ENCODE measurements at regions not wholly inside any gene's neighbourhood (a gene's known extent, or its start where the extent isn't known, plus 50 kb on each side); places are given as distances from the start of the nearest gene placed in this dataset.

DNA sequence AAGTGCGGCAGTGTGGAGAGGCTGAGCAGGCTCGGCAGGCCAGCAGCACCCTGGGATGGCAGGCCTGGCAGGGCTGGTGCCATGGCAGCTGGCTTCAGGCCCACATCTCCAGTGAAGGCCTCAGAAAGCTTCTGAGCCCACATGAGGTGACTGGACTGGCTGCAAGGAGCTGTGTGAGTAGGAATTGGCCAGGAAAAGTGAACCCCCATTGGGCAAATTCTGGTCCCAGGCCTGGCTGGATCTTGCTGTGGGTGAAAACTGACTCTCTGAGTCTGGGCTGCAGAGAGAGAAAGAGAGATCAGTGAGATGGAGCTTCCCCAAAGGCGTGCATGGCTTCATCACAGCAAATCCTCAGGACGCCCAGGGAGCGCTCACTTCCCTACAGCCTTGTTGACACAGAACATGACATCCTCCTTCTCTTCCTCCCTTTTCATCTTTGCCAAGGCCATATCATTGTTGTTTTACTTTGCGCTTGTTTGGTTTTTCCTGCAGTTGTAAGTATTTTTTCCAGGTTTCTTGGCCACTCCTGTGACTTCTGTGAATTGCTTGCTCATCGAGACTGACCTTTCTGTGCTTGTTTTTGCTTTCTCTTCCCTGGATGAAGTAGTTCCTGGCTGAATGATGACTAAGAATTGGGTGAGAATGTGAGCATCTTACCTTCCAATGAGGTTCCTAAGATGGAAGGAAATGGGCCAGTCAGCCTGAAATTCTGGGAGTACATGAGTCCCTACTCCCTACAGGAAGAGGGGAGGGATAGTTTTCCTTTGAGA lies 299.1 kb downstream of the TLE3 start:
- DNase-seq, result no peak

DNA sequence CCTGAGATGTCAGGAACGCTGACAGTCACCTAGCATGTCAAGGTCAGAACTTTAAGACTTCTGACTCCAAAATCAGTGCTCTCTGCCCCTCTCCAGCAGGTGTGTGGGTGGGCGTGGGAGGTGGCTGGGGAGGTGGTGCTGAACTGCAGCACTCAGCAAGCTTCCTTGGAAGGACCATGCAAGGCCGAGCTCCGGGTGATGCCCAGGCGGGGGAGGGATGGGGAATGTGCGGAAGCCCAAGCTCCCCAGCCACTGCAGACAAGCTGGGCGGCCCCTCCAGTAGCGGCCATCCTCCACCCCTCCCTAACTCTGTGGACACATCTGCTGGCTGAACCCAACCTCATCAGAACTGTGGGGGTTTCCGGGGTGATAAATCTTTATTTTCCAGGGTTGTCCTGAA lies 296.6 kb downstream of the TLE3 start:
- DNase-seq, result no peak

DNA sequence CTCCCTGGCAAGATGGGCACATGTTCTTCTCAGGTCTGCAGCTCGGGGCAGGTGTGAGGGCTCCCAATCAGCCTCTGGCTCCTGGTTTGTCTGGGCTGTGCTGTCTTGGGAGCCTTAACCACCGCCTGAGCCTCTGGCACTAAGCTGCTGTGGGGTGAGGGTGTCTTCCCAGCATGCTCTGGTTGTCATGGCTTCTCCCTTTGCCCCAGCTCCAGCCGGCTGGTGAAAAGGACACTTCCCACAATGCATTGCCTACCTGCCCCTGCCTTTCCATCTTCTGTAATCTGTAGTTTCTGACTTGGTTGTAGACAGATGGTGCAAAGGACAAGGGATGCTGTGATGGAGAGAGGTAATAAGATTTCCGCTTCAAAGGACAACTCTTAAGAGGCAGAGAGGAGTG lies 295.3 kb downstream of the TLE3 start:
- DNase-seq, result peak; percentile 19

DNA sequence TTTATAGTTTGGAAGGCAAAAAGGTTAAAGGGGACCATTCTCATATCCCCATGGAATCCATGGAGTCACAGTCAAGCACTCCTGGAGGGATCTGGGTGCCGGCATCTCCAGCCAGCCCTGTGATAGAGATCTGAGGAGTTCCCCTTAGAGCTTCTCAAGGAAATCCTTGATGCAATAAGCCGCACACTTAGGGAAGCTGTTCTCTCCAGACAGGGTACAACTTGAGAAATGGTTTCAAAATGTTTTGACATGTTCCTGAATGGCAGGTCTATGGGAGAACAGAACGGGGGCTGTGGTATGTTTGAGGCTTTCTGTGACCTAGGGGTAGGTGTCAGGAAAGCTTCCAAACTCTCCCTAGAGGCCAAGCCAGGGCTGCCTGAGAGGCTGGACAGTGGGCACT lies 292.9 kb downstream of the TLE3 start:
- DNase-seq, result no peak

DNA sequence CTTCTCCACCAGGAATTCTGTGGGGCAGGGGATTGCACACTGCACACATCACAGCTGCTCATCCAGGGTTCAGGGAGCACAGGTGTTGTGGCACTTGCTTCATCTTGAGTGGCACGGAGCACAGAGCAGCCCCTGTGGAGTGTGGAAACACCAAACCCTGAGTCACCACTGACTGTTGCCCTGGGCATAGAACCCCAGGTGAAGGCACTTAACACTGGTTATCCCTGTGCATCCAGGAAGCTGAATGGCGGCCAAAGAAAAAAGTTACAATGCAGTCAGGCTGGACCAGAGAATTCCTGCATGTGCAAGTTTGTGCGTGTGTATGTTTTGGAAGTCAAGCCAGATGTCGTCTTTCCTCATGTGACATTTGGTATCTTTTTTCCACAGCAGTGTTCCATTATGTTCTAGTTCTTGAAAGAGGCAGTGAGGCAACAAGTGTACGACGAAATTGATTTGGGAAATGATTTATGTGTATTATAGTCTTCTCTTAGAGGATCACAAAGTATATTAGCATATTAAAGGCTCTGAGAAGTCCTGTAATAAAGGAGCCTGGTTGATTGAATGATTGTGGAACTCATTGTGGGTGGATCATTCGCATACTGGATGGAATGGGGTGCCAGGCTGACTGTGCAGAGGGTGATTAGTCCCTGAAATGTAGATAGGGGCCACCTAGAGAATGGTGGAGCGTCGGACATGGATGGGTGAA lies 292.3 kb downstream of the TLE3 start:
- no peak for DNase-seq

DNA sequence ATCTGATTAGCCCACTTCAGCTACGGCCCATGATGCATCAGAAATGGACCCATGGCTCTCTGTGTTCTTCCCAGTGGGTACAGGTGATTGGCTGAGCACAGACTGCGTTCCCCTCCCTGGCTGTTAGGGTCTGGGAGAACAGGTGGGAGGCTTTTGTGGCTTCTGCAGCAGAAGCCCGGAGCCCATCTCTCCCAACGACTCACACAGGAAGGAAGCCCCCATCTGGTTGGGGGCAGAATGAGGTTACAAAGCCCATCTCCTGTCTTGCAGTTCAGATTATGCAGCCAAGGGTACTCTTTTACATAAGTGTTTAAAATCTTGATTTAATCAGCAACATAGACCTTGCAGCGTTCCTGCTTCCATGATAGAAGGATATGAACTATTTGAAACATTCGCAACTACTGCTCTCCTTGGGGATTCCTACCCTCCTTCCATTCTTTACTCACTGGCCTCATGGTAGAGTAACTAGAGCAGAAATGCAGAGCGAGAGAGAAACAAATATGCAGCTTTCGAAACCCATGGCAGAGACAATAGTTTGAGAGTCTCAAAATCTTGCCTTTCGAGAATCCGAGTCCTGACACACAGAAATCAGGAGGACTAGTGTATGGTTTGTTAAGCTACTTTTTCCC lies 291.3 kb downstream of the TLE3 start:
- DNase-seq, result no peak

DNA sequence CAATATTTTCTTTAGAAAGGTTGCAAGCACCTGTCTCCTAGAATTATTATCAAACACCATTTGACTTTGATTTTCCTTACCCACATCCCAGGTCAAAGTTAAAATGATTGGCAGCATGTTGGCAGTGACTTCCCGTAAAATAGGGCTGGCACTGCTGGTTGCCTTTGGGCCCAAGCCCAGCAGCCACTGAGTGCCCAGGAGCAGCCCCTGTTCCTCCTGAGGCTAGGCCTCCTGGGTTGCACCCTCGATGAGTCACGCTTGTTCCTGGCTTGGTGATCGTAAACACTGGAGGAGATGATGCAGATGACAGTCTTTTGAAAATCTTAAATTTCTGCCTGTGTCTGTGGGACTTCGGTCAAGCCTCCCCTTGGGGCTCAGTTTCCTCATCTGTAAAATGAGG lies 290.0 kb downstream of the TLE3 start:
- no peak for DNase-seq

DNA sequence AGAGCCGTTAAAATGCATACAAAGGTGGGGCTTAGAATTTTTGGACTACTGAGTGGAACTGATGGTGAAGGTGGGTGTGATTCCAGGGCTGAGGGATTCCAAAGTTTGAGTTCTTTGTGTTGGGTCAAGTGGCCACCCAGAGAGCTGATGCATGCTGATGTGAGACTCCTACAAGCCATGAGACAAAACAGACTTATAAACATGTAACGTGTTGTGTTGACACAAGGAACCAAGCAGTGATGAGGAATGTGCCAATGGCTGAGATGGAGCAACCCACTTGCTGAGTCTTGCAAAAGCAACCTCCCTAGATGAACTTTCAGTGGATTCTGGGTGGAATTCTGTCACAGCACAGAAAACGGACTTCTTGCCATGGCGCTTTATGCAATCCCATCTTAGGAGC lies 289.0 kb downstream of the TLE3 start:
- DNase-seq, result no peak

DNA sequence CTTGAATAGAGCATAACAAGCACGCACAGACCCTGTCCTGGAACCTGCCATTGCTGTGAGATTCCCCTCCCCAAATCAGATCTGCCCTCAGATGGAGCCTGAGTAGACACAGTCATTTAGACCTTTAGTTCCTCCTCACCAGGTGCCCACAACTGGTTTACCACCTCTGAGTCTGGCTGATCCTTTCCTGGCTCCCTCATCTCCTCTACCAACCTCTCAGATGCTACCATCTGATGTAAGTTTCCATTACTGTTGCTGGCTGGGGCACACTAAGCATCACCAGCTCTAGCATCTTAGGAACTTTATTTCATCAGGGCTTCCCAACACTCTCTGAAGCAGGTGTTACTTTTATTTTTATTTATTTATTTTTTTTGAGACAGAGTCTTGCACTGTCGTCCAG lies 288.3 kb downstream of the TLE3 start:
- no peak for DNase-seq

DNA sequence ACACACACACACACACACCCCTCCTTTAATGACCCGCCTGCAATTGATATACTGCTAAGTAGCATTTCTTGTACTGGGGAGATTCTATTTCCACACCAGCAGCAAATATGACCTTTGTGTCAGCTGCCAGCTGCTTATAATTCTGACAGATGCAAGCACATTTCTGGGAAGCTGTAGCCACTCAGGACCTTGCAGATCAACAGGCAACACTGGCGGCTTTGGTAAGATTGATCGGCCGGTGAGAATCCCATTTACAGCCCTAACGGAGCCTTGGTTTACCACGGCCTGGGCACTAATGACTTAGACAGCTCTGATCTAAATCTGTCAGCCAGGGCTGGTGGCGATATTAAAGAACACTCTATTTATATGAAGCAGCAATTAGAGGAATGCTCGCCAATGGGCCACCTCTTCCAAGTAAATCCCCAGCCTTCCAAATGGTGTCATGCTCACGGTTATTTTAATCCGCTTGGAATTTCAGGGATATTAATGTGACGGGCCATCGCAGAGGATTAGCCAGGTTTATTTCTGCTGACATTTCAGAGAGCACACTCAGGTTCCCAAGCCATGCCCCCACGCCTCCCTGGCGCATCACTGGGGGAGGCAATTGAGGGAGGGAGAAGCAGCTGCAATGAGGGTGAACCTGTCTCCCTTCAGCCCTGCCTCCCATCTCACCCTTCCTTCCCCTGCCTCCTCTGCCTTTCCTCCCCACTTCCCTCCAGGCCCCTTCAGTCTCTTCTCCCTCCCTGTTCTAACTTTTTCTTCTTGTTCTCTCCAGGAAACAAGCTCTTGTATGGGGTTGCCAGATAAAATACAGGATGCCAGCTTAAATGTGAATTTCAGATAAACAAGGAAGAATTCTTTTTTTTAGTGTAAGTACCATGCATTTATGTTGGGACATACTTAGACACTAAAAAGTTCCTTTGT lies 287.0 kb downstream of the TLE3 start:
- peak; percentile 80 for DNase-seq

DNA sequence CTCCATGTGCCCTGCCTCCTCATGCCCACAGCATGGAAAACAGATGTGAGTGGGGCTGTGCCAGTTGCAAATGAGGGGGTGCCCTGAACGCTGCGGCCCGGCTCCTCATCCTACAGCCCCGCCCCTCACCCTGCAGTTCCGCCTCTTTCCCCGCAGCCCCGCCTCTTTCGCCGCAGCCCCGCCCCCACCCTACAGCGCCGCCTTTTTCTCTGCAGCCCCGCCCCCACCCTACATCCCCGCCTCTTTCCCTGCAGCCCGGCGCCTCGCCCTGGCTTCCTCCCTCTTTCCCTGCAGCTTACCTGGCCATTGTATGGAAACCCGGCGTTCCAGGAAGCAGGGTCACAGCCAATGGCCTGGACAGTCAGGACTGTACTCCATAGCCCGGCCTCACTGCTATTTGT lies 284.9 kb downstream of the TLE3 start:
- no peak for DNase-seq

DNA sequence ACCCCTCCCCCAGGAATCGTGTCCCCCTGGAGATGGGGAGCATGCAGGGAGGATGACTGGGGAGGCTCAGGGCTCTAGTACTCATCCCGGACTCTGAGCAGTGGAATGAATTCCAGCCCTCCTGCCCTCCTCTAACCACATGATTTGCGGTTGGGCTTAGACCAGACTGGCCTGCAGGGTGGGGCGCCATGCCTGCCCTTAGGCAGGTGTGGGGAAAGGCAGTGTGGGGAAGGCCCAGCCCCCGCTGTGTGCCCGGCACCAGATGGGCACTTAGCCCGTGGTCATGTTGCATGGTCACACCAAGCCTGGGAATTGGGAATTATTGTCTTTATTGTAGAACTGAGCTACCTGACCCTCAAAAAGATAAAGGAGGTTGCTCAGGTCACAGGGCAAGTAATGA lies 283.8 kb downstream of the TLE3 start:
- no peak for DNase-seq

DNA sequence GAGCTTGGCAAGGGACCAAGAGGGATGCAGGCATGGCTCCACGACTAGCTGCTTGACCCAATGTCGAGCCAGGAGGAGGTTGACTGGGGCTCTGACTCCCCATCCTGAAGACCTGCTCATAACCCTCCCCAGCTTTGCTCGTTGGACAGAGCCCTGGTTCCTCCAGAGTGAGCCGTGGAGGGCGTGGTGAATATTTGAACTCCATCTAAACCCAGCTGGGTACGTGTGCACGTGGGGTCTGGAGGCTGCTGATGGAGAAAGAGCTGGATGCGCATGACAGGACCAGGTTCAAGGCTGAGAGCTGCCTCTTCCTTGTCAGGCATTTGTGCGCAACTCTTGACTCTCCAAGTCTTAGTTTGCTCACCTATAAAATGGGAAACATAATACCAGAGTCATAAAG lies 282.8 kb downstream of the TLE3 start:
- DNase-seq, result no peak

DNA sequence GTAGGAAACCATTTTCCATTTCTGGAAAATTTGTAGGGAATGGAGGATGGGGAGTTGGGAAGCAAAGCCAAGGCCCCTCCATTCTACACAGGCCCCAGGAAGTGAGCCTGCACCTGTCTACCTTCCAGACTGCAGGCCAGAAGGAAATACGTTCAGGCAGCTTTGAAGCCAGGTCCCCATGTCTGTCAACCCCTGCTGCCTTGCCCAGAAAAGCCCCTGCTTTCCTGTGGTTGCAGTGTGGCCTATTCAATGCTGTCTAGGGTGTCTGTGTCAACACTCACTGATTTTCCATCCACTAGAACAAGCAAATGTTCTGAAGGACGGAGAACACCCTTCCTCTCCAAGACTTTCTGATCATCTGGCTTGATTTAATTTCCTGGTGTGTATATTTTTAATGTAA lies 281.9 kb downstream of the TLE3 start:
- no peak for DNase-seq

DNA sequence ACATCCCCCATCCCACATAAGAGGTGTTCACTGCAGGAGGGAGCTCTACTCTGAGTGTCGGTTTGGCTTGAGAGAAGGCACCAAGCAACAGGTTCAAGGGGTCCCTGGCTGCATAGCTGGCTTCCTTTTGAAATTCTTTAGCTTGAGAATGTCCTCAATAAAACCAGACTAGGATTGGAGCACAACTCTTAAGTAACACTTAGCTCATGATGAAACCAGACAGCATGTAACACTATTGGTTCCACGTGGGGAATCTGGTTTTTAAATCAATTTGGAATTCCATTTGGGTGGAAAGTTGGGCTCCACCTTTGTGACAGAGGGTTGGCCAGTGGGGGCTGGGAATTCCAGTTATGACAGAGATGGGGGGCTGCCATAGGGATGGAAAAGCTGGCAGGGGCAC lies 281.2 kb downstream of the TLE3 start:
- no peak for DNase-seq

DNA sequence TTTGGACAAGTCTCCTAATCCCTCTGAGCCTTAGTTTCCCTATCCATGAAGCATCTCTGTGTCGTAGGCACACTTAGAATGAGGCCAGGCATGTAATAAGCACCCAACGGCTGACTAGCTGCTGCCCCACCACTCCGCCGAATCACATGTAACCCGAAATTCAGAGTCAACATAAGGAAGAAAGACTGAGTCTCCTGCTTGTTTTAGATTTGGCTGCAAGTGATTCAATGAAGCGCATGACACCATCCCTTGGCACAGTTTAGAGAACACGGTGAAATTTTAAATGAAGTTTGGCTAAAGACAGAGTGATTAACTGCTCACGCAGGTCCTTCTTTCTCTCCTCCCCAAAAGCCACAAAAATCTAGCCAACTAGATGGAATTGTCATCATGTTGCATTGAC lies 279.2 kb downstream of the TLE3 start:
- DNase-seq, result no peak

DNA sequence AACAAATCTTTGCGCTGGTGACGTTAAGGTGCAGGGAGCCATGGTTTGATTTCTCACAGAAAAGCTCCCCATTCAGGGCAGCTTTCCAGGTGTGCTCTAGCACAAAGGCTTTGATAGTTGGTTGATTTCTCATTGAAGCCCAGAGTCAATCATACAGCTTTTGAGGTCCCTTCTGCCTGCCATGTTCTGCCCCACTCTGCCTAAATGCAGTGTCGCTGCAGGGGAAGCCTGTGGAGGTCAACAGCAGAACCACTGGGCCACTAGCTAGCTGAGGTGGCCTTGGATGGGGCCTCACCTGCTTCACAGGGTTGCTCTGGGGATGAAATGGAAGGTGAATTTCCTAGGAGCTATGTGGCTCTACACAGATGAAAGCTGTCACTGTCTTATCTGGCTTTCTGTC lies 278.3 kb downstream of the TLE3 start:
- DNase-seq, result no peak

DNA sequence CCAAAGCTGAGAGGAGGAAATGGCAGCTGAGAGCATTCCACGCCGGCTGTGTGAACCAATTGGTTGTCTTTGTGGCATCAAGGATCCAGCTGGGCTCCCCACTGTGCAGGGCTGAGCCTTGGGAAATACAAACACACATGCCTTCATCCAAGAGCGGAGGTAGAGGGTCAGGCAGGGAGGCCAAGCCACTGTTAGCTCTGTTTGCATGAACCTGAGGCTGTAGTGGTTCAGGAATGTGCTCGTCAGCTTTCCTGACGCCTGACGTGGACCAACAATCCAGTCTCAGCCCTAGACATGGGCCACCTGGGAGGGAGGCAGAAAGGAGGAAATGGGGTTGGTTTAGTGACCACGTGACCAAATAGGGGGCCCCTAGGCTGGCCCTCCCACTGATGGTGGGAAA lies 276.9 kb downstream of the TLE3 start:
- DNase-seq, result peak; percentile 67

DNA sequence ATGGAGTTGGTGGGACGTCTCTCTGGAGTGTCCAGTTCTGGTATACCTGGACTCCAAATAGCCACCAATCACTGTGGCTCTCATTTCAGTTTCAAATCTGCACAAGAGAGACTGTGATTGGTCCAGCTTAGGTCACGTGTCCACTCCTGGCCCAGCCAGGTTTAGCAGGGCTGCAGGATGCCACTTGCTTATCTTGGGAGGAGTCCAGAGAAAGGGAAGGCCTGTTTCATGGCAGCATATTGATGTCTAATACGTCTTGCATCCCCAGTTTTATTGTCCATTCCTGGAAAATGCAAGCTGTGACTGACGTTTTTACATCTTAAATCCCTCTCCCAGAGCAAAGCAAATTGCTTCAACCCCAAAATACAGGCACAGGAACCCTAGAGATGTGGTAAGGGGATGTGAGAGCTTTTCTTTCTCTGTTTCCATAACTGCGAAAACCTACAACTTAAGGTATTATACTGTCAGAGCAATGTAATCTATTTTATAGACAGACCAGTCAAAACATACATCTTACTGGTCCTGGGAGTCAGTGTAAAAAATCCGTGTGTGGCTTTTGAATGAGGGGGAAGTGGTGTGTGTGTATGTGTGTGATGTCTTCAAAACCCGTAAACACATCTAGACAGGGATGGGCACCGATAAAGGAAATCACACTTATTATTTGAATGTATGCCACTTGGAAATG lies 274.4 kb downstream of the TLE3 start:
- DNase-seq, result no peak

DNA sequence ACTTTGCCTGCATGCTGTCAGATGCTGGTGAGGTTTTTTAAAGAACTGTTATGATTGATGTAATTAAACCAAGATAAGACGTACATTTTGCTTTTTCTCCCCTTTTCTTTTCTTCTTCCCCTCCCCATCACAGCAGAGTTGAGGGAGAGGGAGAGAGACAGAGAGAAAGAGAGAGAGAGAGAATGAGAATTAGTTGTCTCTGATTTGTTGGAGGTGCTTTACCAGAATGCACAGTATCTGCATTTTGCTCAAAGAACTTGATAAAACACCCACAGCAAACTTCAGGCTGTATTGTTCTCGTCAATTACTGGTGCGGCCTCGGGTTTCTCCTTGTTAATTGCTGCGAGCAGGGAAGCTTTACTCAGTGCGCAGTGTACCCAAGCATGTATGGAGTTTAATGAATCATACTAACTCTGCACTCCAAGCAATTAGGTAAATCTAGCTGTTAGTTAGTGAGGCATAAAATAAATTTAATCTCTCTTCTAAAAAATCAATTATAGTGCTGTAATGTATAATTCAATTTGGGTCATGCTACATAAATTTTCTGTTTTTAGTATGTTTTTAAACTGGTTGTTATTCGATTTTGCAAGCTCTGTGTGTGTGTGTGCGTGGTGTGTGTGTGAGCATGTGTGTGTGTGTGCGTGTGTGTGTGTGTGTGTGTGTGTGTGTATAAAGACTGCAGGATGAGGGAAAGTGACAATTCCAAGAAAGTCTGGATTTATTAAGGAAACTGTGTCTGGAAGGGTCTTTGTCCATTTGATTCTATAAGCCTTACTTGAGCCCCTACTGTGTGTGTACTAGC lies 273.4 kb downstream of the TLE3 start:
- peak; percentile 85 for DNase-seq

DNA sequence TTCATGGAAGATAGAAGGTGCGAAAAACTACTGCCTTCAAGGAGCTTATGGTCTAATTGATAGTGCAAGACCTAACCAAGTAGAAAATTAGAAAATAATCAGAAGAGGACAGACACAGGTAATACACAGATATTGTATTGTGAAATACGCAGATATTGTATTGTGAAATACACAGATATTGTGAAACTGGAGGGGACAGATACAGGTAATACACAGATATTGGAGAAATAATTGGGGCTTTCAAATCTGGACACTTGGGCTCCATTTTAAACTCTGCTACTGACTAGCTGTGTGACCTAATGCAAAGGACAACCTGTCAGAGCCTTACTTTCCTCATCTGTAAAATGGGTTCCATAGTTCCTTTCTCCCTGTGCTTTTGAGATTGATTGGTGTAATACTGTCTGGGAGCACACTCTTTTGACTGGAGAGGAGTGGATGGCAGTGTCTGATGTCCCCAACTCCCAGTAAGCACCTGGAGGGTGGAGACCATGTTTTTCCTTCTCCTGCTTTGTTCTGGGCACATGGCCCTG lies 272.8 kb downstream of the TLE3 start:
- no peak for DNase-seq
